ENCODE measurements at regions not wholly inside any gene's neighbourhood (a gene's known extent, or its start where the extent isn't known, plus 50 kb on each side); places are given as distances from the start of the nearest gene placed in this dataset.

DNA sequence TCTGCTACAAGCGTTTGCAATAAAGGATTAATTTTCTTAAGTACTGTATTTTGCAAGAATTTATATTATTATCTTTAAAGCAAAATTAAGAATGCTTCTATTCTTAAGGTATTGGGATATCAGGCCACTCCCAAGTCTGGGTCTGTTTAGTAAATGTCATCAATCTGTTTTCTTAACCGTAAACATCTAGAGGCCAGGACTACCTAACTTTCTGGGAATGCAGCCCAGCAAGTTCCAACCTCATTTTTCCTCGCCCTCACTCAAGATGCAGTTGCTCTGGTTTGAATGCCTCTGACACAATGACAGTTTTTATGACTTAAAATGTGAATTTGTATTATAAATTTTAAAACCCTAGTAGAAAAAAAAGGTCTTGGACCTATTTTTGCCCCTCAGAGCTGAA is 143.5 kb downstream of the INHBA start:
- TF ChIP-seq, protein P1, sequence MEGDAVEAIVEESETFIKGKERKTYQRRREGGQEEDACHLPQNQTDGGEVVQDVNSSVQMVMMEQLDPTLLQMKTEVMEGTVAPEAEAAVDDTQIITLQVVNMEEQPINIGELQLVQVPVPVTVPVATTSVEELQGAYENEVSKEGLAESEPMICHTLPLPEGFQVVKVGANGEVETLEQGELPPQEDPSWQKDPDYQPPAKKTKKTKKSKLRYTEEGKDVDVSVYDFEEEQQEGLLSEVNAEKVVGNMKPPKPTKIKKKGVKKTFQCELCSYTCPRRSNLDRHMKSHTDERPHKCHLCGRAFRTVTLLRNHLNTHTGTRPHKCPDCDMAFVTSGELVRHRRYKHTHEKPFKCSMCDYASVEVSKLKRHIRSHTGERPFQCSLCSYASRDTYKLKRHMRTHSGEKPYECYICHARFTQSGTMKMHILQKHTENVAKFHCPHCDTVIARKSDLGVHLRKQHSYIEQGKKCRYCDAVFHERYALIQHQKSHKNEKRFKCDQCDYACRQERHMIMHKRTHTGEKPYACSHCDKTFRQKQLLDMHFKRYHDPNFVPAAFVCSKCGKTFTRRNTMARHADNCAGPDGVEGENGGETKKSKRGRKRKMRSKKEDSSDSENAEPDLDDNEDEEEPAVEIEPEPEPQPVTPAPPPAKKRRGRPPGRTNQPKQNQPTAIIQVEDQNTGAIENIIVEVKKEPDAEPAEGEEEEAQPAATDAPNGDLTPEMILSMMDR (conservative IDR thresholded peaks at IDR 0.05 in 1 of 2, IDR thresholded peaks at IDR 0.05 in 1 of 2; ENCODE audit: extremely low read depth in 1 of 2, insufficient read depth in 1 of 2, low read depth in 1 of 2, low read length in 2 of 2) = no peak
- TF ChIP-seq EZH2 (IDR thresholded peaks at IDR 0.05; ENCODE audit: borderline replicate concordance, low read length) = no peak
